ENCODE measurements at regions not wholly inside any gene's neighbourhood (a gene's known extent, or its start where the extent isn't known, plus 50 kb on each side); places are given as distances from the start of the nearest gene placed in this dataset.

DNA sequence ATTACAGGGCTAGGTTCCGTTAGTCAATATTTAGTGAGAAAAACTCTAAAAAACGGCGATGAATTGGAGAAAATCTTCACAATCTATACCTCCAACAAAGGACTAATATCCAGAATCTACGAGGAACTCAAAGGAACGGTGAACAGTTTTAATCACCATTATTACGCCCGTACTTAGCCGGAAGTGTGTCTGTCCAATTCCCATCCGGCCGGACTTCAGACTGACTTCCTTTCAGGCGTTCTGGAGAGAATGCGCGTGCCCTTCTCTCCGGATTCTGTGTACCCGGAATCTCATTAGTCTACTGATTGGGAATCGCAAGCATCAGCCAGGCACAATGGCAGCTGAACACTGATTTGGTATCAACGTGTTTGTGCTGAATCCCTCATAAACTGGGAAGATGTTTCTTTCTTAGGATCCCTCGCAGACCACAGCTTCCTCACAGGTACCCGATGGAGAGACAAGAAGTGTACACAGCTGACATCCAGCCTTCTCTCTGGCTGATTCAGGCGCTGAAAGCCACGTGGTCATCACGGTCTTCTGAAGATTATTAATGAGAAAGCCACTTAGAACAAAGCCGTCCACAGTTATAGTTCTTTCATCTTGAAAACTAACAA, 239.9 kb downstream of the ZNF516 start:
- H3K4me3 ChIP-seq (ENCODE audit: low read depth in 1 of 5, low read length in 5 of 5): no peak overlapping the region
- no peak overlapping the region for H3K9ac ChIP-seq (ENCODE audit: low read length in 5 of 5)
- H3K27ac ChIP-seq (ENCODE audit: low read depth, low read length): no peak overlapping the region
- H3K36me3 ChIP-seq (ENCODE audit: control insufficient read depth in 5 of 5, insufficient read depth in 5 of 5, low read length in 5 of 5): no peaks in the 10 kb centered on the region
- H3K4me1 ChIP-seq (ENCODE audit: control insufficient read depth in 5 of 5, insufficient read depth in 5 of 5, low read length in 5 of 5): peaks cover 0 to 3% (median 0%) of the 10 kb centered on the region in 5 donors
- peaks cover 0 to 4% (median 4%) of the 10 kb centered on the region in 5 donors for H3K27me3 ChIP-seq (ENCODE audit: control insufficient read depth in 5 of 5, insufficient read depth in 4 of 5, low read length in 5 of 5)
- H3K9me3 ChIP-seq (ENCODE audit: control insufficient read depth in 5 of 5, low read length in 5 of 5): no peaks in the 10 kb centered on the region

GRCh38 chr18:76252880-76253279, 242.2 kb downstream of the ZNF516 start:
- Histone ChIP-seq H3K4me3 (ENCODE audit: low read depth in 1 of 5, low read length in 5 of 5) (no peak overlapping the region), H3K27me3 (ENCODE audit: control insufficient read depth in 5 of 5, insufficient read depth in 4 of 5, low read length in 5 of 5) (peaks cover 0 to 2% (median 0%) of the 10 kb centered on the region in 5 donors), H3K9me3 (ENCODE audit: control insufficient read depth in 5 of 5, low read length in 5 of 5) (no peaks in the 10 kb centered on the region), H3K4me1 (ENCODE audit: control insufficient read depth in 5 of 5, insufficient read depth in 5 of 5, low read length in 5 of 5) (peaks cover 0 to 3% (median 0%) of the 10 kb centered on the region in 5 donors), H3K36me3 (ENCODE audit: control insufficient read depth in 5 of 5, insufficient read depth in 5 of 5, low read length in 5 of 5) (no peaks in the 10 kb centered on the region), H3K27ac (ENCODE audit: low read depth, low read length) (no peak overlapping the region), H3K9ac (ENCODE audit: low read length in 5 of 5) (no peak overlapping the region)

GRCh38 chr18:76252139-76252538, 242.9 kb downstream of the ZNF516 start:
- peaks cover 0 to 3% (median 0%) of the 10 kb centered on the region in 5 donors for H3K4me1 ChIP-seq (ENCODE audit: control insufficient read depth in 5 of 5, insufficient read depth in 5 of 5, low read length in 5 of 5)
- no peaks in the 10 kb centered on the region for H3K27me3 ChIP-seq (ENCODE audit: control insufficient read depth in 5 of 5, insufficient read depth in 4 of 5, low read length in 5 of 5)
- no peak overlapping the region for H3K27ac ChIP-seq (ENCODE audit: low read depth, low read length)
- H3K9ac ChIP-seq (ENCODE audit: low read length in 5 of 5): no peak overlapping the region
- no peaks in the 10 kb centered on the region for H3K36me3 ChIP-seq (ENCODE audit: control insufficient read depth in 5 of 5, insufficient read depth in 5 of 5, low read length in 5 of 5)
- no peaks in the 10 kb centered on the region for H3K9me3 ChIP-seq (ENCODE audit: control insufficient read depth in 5 of 5, low read length in 5 of 5)
- no peak overlapping the region for H3K4me3 ChIP-seq (ENCODE audit: low read depth in 1 of 5, low read length in 5 of 5)

DNA sequence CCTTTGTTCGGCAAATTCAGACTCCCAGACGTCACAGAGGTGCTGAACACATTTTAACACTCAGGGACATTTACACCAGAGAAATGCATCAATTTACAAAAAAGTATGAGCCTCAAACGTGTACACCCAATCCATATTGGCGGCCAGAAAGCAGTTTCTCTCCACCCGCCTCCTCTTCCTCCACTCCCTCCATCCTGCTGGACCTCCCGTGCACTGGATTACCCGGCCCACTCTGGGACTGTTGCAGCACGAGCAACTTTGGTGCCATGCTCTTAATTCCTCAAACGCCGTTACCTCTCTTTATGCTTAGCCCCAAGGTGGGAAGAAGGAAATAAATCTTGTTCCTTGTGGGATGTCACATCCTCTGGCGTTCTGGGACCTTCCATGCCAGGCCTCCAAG, 243.4 kb downstream of the ZNF516 start:
- Histone ChIP-seq H3K9ac (ENCODE audit: low read length in 5 of 5) (no peak overlapping the region), H3K9me3 (ENCODE audit: control insufficient read depth in 5 of 5, low read length in 5 of 5) (no peaks in the 10 kb centered on the region), H3K27ac (ENCODE audit: low read depth, low read length) (no peak overlapping the region), H3K4me1 (ENCODE audit: control insufficient read depth in 5 of 5, insufficient read depth in 5 of 5, low read length in 5 of 5) (peaks cover 0 to 1% (median 0%) of the 10 kb centered on the region in 5 donors), H3K36me3 (ENCODE audit: control insufficient read depth in 5 of 5, insufficient read depth in 5 of 5, low read length in 5 of 5) (no peaks in the 10 kb centered on the region), H3K4me3 (ENCODE audit: low read depth in 1 of 5, low read length in 5 of 5) (no peak overlapping the region), H3K27me3 (ENCODE audit: control insufficient read depth in 5 of 5, insufficient read depth in 4 of 5, low read length in 5 of 5) (no peaks in the 10 kb centered on the region)

- Histone ChIP-seq H3K9me3 (ENCODE audit: control insufficient read depth in 5 of 5, low read length in 5 of 5) (peaks cover 0 to 3% (median 0%) of the 10 kb centered on the region in 5 donors), H3K9ac (ENCODE audit: low read length in 5 of 5) (no peak overlapping the region), H3K4me1 (ENCODE audit: control insufficient read depth in 5 of 5, insufficient read depth in 5 of 5, low read length in 5 of 5) (no peaks in the 10 kb centered on the region), H3K27ac (ENCODE audit: low read depth, low read length) (no peak overlapping the region), H3K4me3 (ENCODE audit: low read depth in 1 of 5, low read length in 5 of 5) (no peak overlapping the region), H3K36me3 (ENCODE audit: control insufficient read depth in 5 of 5, insufficient read depth in 5 of 5, low read length in 5 of 5) (no peaks in the 10 kb centered on the region), H3K27me3 (ENCODE audit: control insufficient read depth in 5 of 5, insufficient read depth in 4 of 5, low read length in 5 of 5) (no peaks in the 10 kb centered on the region)
Measured at GRCh38 chr18:76246590-76246989, 248.5 kb downstream of the ZNF516 start.

GRCh38 chr18:76234676-76235060, 260.4 kb downstream of the ZNF516 start:
- H3K27ac ChIP-seq (ENCODE audit: low read depth, low read length): no peak overlapping the region
- H3K9me3 ChIP-seq (ENCODE audit: control insufficient read depth in 5 of 5, low read length in 5 of 5): peaks cover 0 to 9% (median 4%) of the 10 kb centered on the region in 5 donors
- H3K36me3 ChIP-seq (ENCODE audit: control insufficient read depth in 5 of 5, insufficient read depth in 5 of 5, low read length in 5 of 5): no peaks in the 10 kb centered on the region
- H3K27me3 ChIP-seq (ENCODE audit: control insufficient read depth in 5 of 5, insufficient read depth in 4 of 5, low read length in 5 of 5): no peaks in the 10 kb centered on the region
- H3K4me3 ChIP-seq (ENCODE audit: low read depth in 1 of 5, low read length in 5 of 5): peak overlapping the region in 2 of 5 donors; percentile 4 to 24
- H3K4me1 ChIP-seq (ENCODE audit: control insufficient read depth in 5 of 5, insufficient read depth in 5 of 5, low read length in 5 of 5): peaks cover 0 to 22% (median 14%) of the 10 kb centered on the region in 5 donors
- H3K9ac ChIP-seq (ENCODE audit: low read length in 5 of 5): no peak overlapping the region

DNA sequence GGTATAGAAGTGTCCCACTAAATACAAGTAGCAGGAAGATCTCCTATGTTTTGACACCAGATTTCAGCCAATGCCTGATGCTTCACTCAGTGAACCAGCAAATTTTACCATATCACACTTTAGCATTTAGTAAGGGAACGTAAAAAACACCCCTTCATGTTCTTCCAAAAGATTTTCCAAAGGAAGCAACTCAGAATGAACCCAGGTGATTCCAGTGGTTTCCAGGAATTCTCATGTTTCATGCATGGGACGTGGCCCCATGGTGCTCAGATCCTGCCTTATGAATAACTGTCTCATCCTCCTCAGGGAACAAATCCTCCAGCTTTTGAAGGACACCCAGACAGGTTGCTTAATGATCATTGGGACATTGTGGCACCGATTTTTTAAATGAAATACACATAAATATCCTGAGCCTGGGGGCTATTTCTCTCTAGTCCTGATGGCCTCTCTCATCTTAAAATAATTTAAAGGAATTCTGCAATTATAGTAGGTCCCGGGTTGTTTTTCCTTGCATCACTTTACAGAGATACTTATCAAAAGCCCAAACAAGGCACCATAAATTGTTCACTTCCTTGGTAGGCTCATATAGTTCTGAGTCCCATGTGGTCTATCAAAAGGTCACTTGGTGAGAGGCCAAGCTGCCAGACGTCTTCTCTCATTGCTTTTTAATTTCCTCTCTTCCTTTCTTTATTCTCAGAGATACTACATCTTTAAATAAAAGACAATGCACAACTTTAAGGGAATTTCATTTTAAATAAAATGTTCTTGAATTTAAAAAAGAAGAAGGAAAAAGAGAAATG, 261.0 kb downstream of the ZNF516 start:
- Histone ChIP-seq H3K9ac (ENCODE audit: low read length in 5 of 5) (no peak overlapping the region), H3K27ac (ENCODE audit: low read depth, low read length) (no peak overlapping the region), H3K4me3 (ENCODE audit: low read depth in 1 of 5, low read length in 5 of 5) (peak overlapping the region in 2 of 5 donors; percentile 4 to 24), H3K36me3 (ENCODE audit: control insufficient read depth in 5 of 5, insufficient read depth in 5 of 5, low read length in 5 of 5) (no peaks in the 10 kb centered on the region), H3K4me1 (ENCODE audit: control insufficient read depth in 5 of 5, insufficient read depth in 5 of 5, low read length in 5 of 5) (peaks cover 0 to 22% (median 14%) of the 10 kb centered on the region in 5 donors), H3K27me3 (ENCODE audit: control insufficient read depth in 5 of 5, insufficient read depth in 4 of 5, low read length in 5 of 5) (no peaks in the 10 kb centered on the region), H3K9me3 (ENCODE audit: control insufficient read depth in 5 of 5, low read length in 5 of 5) (peaks cover 0 to 9% (median 4%) of the 10 kb centered on the region in 5 donors)

DNA sequence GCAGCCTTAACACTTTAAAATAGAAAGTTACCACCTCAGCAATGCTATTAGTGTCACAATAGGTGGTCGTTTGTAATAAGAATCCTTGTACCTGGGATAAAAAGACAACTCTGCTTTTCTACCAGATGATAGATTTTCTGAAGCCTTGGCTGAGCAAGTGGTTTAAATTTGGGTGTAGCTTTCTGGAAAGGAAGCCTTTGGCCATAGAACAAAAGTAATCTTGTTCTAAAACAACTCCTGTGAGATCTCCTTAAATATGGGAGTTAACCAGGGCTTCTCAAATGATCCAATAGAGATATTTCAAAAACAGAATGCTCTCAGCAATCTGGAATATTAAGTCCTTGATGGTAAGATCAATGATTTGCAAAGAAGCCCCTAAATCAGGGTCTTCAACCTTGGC, 261.6 kb downstream of the ZNF516 start:
- Histone ChIP-seq H3K27me3 (ENCODE audit: control insufficient read depth in 5 of 5, insufficient read depth in 4 of 5, low read length in 5 of 5) (no peaks in the 10 kb centered on the region), H3K4me1 (ENCODE audit: control insufficient read depth in 5 of 5, insufficient read depth in 5 of 5, low read length in 5 of 5) (peaks cover 0 to 22% (median 14%) of the 10 kb centered on the region in 5 donors), H3K27ac (ENCODE audit: low read depth, low read length) (no peak overlapping the region), H3K36me3 (ENCODE audit: control insufficient read depth in 5 of 5, insufficient read depth in 5 of 5, low read length in 5 of 5) (no peaks in the 10 kb centered on the region), H3K9ac (ENCODE audit: low read length in 5 of 5) (no peak overlapping the region), H3K9me3 (ENCODE audit: control insufficient read depth in 5 of 5, low read length in 5 of 5) (peaks cover 0 to 6% (median 4%) of the 10 kb centered on the region in 5 donors), H3K4me3 (ENCODE audit: low read depth in 1 of 5, low read length in 5 of 5) (no peak overlapping the region)

GRCh38 chr18:76232779-76233178, 262.3 kb downstream of the ZNF516 start:
- Histone ChIP-seq H3K27ac (ENCODE audit: low read depth, low read length) (no peak overlapping the region), H3K36me3 (ENCODE audit: control insufficient read depth in 5 of 5, insufficient read depth in 5 of 5, low read length in 5 of 5) (no peaks in the 10 kb centered on the region), H3K9ac (ENCODE audit: low read length in 5 of 5) (no peak overlapping the region), H3K4me3 (ENCODE audit: low read depth in 1 of 5, low read length in 5 of 5) (no peak overlapping the region), H3K27me3 (ENCODE audit: control insufficient read depth in 5 of 5, insufficient read depth in 4 of 5, low read length in 5 of 5) (no peaks in the 10 kb centered on the region), H3K9me3 (ENCODE audit: control insufficient read depth in 5 of 5, low read length in 5 of 5) (peaks cover 0 to 6% (median 2%) of the 10 kb centered on the region in 5 donors), H3K4me1 (ENCODE audit: control insufficient read depth in 5 of 5, insufficient read depth in 5 of 5, low read length in 5 of 5) (peaks cover 0 to 22% (median 14%) of the 10 kb centered on the region in 5 donors)

GRCh38 chr18:76232010-76232409, 263.0 kb downstream of the ZNF516 start:
- Histone ChIP-seq H3K9me3 (ENCODE audit: control insufficient read depth in 5 of 5, low read length in 5 of 5) (peaks cover 0 to 2% (median 0%) of the 10 kb centered on the region in 5 donors), H3K4me3 (ENCODE audit: low read depth in 1 of 5, low read length in 5 of 5) (no peak overlapping the region), H3K27ac (ENCODE audit: low read depth, low read length) (no peak overlapping the region), H3K36me3 (ENCODE audit: control insufficient read depth in 5 of 5, insufficient read depth in 5 of 5, low read length in 5 of 5) (no peaks in the 10 kb centered on the region), H3K27me3 (ENCODE audit: control insufficient read depth in 5 of 5, insufficient read depth in 4 of 5, low read length in 5 of 5) (no peaks in the 10 kb centered on the region), H3K4me1 (ENCODE audit: control insufficient read depth in 5 of 5, insufficient read depth in 5 of 5, low read length in 5 of 5) (peaks cover 0 to 22% (median 14%) of the 10 kb centered on the region in 5 donors), H3K9ac (ENCODE audit: low read length in 5 of 5) (no peak overlapping the region)
